ENCODE measurements at regions not wholly inside any gene's neighbourhood (a gene's known extent, or its start where the extent isn't known, plus 50 kb on each side); places are given as distances from the start of the nearest gene placed in this dataset.
"Not testable (repeated sequence)": the region's sequence is repeated elsewhere in the genome, so short reads cannot be mapped to it uniquely, and the experiment has no call there.

DNA sequence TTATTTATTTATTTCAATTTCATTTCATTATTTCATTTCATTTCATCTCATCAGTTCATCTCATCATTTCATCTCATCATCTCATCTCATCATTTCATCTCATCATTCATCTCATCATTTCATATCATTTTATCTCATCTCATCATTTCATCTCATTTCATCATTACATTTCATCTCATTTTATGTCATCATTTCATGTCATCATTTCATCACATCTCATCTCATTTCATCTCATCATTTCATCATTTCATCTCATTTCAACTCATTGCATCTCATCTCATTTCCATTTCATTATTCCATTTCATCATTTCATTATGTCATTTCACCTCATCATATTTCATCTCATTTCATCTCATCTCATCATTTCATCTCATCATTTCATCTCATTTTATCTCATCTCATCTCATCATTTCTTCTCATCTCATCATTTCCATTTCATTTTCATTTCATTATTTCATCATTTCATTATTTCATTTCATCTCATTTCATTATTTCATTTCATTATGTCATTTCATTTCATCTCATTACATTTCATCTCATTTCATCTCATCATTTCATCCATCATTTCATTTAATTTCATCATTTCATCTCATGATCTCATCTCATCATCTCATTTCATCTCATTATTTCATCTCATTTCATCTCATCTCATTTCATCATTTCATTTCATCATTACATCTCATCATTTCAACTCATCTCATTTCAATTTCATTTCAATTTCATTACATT is 2868.6 kb downstream of the RPIA start:
- FAIRE-seq; DNase-seq (ENCODE audit: low read depth); H3K27me3 ChIP-seq (ENCODE audit: control insufficient read depth, insufficient read depth, low read length); H3K4me3 ChIP-seq (ENCODE audit: low read depth, low read length); H3K36me3 ChIP-seq (ENCODE audit: control insufficient read depth, insufficient read depth, low read length): not testable (repeated sequence)

- DNase-seq (ENCODE audit: low read depth); FAIRE-seq: not testable (repeated sequence)
Measured at GRCh38 chr2:91562184-91562583, 2870.7 kb downstream of the RPIA start.

DNA sequence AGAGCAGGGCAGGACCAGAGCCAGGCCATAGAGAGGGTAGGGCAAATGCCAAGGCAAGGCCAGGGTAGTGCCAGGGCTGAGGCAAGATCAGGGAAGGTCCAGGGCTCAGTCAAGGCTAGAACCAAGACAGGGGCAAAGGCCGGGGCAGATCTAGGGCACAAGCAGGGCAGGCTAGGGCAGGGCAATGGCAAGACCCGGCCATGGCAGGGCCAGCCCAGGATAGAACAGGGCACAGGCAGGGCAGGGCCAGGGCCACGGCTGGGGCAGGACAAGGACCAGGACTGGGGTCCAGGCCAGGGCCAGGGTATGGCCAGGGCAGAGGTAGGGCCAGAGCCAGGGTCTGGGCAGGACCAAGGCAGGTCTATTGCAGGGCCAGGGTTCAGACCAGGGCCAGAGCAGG is 2873.2 kb downstream of the RPIA start:
- H3K27me3 ChIP-seq (ENCODE audit: control insufficient read depth, insufficient read depth, low read length); H3K4me3 ChIP-seq (ENCODE audit: low read depth, low read length); H3K36me3 ChIP-seq (ENCODE audit: control insufficient read depth, insufficient read depth, low read length); DNase-seq (ENCODE audit: low read depth); FAIRE-seq: not testable (repeated sequence)

More at GRCh38 chr2:91562184-91562583, 2870.7 kb downstream of the RPIA start:
- H3K36me3 ChIP-seq (ENCODE audit: control insufficient read depth, insufficient read depth, low read length); H3K4me3 ChIP-seq (ENCODE audit: low read depth, low read length); H3K27me3 ChIP-seq (ENCODE audit: control insufficient read depth, insufficient read depth, low read length): not testable (repeated sequence)

GRCh38 chr2:91565689-91566430 is 2874.4 kb downstream of the RPIA start:
- H3K27me3 ChIP-seq (ENCODE audit: control insufficient read depth, insufficient read depth, low read length); H3K36me3 ChIP-seq (ENCODE audit: control insufficient read depth, insufficient read depth, low read length); DNase-seq (ENCODE audit: low read depth); H3K4me3 ChIP-seq (ENCODE audit: low read depth, low read length); FAIRE-seq: not testable (repeated sequence)

DNA sequence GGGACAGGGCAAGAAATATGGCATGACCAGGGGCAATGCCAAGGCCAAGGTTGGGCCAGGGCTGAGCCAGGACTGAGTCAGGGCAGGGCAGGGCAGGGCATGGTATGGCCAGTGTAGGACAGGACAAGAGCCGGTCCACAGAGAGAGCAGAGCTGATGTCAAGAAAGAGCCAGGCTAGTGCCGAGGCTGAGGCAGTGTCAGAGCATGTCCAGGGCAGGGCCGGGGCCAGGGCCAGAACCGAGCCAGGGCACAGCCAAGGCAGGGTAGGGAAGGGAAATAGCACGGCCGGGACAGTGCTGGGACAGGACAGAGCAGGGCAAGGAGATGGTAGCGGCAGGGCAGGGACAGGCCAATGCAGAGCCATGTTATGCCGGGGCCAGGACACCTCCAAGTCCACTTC is 2875.1 kb downstream of the RPIA start:
- not testable (repeated sequence) for FAIRE-seq; DNase-seq (ENCODE audit: low read depth)

GRCh38 chr2:91567546-91568335 is 2876.3 kb downstream of the RPIA start:
- H3K27me3 ChIP-seq (ENCODE audit: control insufficient read depth, insufficient read depth, low read length); H3K4me3 ChIP-seq (ENCODE audit: low read depth, low read length); H3K36me3 ChIP-seq (ENCODE audit: control insufficient read depth, insufficient read depth, low read length); DNase-seq (ENCODE audit: low read depth); FAIRE-seq: not testable (repeated sequence)

More for the DNA sequence above, 2875.1 kb downstream of the RPIA start:
- H3K27me3 ChIP-seq (ENCODE audit: control insufficient read depth, insufficient read depth, low read length); H3K36me3 ChIP-seq (ENCODE audit: control insufficient read depth, insufficient read depth, low read length); H3K4me3 ChIP-seq (ENCODE audit: low read depth, low read length): not testable (repeated sequence)

- not testable (repeated sequence) for H3K4me3 ChIP-seq (ENCODE audit: low read depth, low read length); H3K27me3 ChIP-seq (ENCODE audit: control insufficient read depth, insufficient read depth, low read length); H3K36me3 ChIP-seq (ENCODE audit: control insufficient read depth, insufficient read depth, low read length); FAIRE-seq; DNase-seq (ENCODE audit: low read depth)
Measured at GRCh38 chr2:91568391-91569338, 2877.2 kb downstream of the RPIA start.

- not testable (repeated sequence) for FAIRE-seq; H3K4me3 ChIP-seq (ENCODE audit: low read depth, low read length); H3K36me3 ChIP-seq (ENCODE audit: control insufficient read depth, insufficient read depth, low read length); DNase-seq (ENCODE audit: low read depth); H3K27me3 ChIP-seq (ENCODE audit: control insufficient read depth, insufficient read depth, low read length)
Measured at GRCh38 chr2:91571239-91571923, 2879.9 kb downstream of the RPIA start.

- not testable (repeated sequence) for DNase-seq (ENCODE audit: low read depth); H3K27me3 ChIP-seq (ENCODE audit: control insufficient read depth, insufficient read depth, low read length); H3K4me3 ChIP-seq (ENCODE audit: low read depth, low read length); FAIRE-seq; H3K36me3 ChIP-seq (ENCODE audit: control insufficient read depth, insufficient read depth, low read length)
Measured at GRCh38 chr2:91573018-91573417, 2881.5 kb downstream of the RPIA start.

DNA sequence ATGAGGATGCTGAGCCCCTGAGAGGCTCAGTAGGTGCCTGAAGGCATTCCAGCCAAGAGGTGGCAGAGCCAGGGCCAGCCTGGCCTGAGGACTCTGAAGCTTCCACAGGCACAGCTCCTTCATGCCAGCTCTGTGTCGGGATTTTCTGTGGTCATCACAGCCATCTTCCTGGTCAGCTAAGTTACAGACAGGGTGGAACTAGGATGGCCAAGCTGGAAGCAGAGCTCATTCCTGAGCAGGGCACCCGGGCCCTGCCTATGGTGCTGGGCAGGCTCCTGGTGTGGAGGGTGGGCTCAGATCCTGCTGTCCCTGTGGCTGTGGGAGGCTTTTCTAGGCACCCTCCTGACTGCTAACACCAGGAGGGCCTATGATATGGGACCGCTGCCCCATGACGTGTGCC is 2882.3 kb downstream of the RPIA start:
- H3K36me3 ChIP-seq (ENCODE audit: control insufficient read depth, insufficient read depth, low read length); DNase-seq (ENCODE audit: low read depth); H3K4me3 ChIP-seq (ENCODE audit: low read depth, low read length); FAIRE-seq; H3K27me3 ChIP-seq (ENCODE audit: control insufficient read depth, insufficient read depth, low read length): not testable (repeated sequence)

GRCh38 chr2:91574255-91574654 is 2882.8 kb downstream of the RPIA start:
- not testable (repeated sequence) for DNase-seq (ENCODE audit: low read depth); FAIRE-seq; H3K27me3 ChIP-seq (ENCODE audit: control insufficient read depth, insufficient read depth, low read length); H3K36me3 ChIP-seq (ENCODE audit: control insufficient read depth, insufficient read depth, low read length); H3K4me3 ChIP-seq (ENCODE audit: low read depth, low read length)

DNA sequence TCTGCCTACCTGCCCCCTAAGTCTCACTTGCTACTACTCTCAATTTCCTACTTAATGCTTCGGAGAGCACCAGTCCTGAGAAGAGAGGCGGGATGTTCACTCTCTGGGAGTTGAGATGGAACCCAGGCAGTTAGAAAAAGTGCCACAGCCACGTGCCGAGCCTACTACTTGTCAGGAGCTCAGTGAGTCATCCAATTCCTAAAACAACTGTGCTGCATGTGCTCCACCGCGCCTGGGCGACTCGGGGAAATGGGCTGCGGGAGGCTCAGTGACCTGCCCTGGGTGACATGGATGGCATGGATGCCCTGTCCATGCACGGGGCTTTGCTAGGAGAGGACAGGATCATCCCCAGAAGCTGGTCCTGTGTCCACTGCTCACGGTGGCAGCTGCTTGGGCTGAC is 2884.2 kb downstream of the RPIA start:
- FAIRE-seq; H3K36me3 ChIP-seq (ENCODE audit: control insufficient read depth, insufficient read depth, low read length); DNase-seq (ENCODE audit: low read depth); H3K4me3 ChIP-seq (ENCODE audit: low read depth, low read length); H3K27me3 ChIP-seq (ENCODE audit: control insufficient read depth, insufficient read depth, low read length): not testable (repeated sequence)

- not testable (repeated sequence) for H3K4me3 ChIP-seq (ENCODE audit: low read depth, low read length); H3K27me3 ChIP-seq (ENCODE audit: control insufficient read depth, insufficient read depth, low read length); FAIRE-seq; H3K36me3 ChIP-seq (ENCODE audit: control insufficient read depth, insufficient read depth, low read length); DNase-seq (ENCODE audit: low read depth)
Measured at GRCh38 chr2:91577406-91577805, 2885.9 kb downstream of the RPIA start.

Data from bronchial epithelial cell (primary cell).